GM19468 (cell line): ENCODE measurements at regions not wholly inside any gene's neighbourhood (a gene's known extent, or its start where the extent isn't known, plus 50 kb on each side); places are given as distances from the start of the nearest gene placed in this dataset.

Experiments
- ATAC-seq: cut with Tn5 transposase; IDR thresholded peaks from one replicate; pipeline ENCODE4 v1.9.1; 2021; ENCODE audit warnings: mild to moderate bottlenecking, moderate library complexity, moderate number of reproducible peaks; ENCODE audit not compliant: unreplicated experiment; ENCODE audit errors: extremely low read depth

GRCh38 chr17:79541056-79541850 lies 69.6 kb downstream of the RBFOX3 start:
- no peak for ATAC-seq

- no peak for ATAC-seq
Observed at GRCh38 chr17:79539944-79540705, 70.7 kb downstream of the RBFOX3 start.

- no peak for ATAC-seq
Observed at GRCh38 chr17:79538291-79538690, 72.6 kb downstream of the RBFOX3 start.

DNA sequence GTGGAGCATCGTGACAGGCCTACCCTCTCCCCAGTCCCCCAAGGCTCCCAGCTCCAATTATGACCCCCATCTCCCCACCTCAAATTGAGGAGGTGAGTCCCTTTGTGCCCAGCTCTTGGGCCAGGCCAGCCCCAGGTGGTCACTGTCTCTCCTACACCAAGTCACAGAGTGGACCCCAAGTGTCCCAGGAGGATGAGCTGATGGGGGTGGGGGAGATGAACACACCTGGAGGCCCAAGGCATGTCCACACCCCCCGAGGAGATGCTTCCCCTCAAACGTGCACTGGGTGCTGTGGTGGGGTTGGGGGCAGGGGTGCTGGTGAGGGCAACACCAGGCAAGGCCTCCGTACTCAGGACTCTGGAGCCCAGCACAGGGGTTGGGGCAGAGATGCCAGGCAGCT lies 73.2 kb downstream of the RBFOX3 start:
- ATAC-seq = no peak

DNA sequence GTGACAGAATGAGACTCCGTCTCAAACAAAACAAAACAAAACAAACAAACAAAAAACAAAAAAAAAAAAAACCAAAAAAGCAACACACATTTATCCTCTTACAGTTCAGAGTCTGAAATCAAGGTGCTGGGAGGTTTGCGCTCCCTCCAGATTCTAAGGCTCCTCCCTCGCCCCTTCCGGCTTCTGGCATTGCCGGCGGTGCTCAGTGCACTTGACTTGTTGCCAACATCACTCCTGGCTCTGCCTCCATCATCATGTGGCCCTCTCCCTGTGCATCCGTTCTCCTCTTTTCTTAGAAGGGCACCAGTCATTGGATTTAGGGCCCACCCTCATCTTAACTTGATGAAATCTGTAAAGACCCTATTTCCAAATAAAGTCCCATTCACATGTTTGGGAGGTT lies 73.8 kb downstream of the RBFOX3 start:
- ATAC-seq = no peak

DNA sequence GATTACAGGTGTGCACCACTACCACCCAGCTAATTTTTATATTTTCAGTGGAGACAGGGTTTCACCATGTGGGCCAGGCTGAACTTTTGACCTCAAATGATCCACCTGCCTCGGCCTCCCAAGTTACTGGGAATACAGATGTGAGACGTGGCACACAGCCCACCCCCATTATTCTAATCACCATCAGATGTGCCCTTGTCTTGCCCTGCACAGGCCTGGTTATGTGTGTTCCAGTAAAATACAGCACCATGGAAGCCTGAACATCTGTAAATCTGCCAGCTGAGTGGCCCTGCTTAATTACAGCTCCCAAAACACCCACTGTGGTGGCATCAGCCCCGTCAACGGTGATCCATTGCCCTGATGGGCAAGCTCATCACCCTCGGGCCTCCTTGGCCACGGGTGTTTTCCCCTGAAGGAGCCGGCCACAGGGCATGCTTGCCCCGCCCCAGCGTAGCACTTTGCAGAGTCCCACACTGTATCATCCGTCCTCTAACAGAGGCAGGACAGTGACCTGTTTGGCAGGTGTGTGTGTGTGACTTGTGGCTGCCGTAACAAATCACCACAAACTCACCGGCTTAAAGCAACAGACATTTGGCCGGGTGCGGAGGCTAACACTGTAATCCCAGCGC lies 74.5 kb downstream of the RBFOX3 start:
- no peak for ATAC-seq

GRCh38 chr17:79535728-79536025 lies 75.2 kb downstream of the RBFOX3 start:
- ATAC-seq = no peak

DNA sequence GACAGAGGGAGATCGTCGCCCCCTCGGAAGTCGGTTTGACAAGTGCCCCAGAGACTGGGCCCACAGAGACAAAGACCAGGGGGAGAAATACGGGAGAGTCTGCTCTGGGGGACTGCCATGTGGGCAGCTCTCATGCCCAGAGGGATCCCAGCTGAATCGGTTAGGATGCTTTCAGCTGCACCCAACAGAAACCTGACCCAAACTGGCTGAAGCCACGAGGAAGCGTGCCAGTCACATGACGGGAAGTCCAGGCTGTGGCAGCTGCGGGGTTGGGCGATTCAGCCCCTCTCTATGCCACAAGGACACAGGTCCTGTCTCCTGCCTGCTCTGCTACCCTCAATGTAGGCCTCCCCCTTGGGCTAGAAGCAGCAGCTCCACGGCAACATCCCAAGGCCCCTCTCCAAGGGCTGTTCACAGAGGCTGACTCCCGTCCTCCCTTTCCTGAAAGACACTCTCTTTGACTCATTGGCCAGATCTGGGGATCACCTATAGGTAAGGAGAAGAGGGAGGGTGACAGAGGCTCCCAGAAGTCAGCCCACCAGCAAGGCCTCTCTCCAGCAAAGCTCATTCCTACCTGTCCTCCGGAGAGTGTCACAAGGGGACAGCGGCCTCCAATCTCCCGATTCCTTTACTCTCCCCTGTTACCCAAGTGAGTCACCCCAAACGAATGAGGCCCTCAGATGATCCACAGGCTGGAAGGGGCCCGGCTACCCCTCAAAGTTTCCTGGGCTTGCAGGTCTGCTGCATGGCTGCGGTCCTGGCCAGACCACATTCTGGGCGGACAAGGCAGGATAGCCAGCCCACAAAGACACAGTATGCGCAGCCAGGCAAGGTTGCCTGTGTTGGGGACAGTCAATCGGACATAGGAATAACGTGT lies 75.8 kb downstream of the RBFOX3 start:
- ATAC-seq = no peak

- no peak for ATAC-seq
Observed at GRCh38 chr17:79534111-79534510, 76.7 kb downstream of the RBFOX3 start.

- no peak for ATAC-seq
Observed at GRCh38 chr17:79533116-79533515, 77.7 kb downstream of the RBFOX3 start.

DNA sequence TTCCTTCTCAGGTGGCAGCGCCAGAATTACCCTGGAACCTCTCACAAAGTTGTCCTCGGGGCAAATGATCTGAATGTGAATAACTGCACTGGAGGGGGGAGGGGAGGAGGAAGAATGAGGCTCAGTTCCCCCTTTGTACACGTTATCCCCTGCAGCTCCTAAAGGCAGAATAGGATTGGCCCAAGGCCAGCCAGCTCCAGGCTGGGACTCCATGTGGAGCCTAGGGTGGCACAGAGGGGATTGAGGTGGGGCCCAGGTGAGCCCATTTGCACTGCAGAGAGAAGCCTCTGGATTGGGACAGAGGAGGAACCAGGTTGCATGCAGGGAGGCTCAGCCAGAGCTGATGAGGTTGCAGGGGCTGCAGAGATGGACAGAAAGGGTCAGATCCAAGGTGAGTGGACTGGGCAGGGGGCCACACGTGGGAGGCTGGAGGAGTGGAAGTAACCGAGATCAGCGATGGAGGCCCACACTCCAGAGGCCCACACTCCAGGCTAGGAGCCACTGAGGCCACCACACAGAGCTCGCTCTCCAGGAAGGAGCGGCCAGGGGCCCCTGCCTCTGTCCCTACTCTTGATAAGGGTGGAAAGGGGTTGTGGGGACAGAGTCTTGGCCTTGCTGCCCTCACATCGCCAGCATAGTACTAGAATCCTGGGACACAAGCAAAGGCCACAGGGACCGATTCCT lies 78.6 kb downstream of the RBFOX3 start:
- ATAC-seq = no peak

GRCh38 chr17:79531191-79532095 lies 79.4 kb downstream of the RBFOX3 start:
- no peak for ATAC-seq

DNA sequence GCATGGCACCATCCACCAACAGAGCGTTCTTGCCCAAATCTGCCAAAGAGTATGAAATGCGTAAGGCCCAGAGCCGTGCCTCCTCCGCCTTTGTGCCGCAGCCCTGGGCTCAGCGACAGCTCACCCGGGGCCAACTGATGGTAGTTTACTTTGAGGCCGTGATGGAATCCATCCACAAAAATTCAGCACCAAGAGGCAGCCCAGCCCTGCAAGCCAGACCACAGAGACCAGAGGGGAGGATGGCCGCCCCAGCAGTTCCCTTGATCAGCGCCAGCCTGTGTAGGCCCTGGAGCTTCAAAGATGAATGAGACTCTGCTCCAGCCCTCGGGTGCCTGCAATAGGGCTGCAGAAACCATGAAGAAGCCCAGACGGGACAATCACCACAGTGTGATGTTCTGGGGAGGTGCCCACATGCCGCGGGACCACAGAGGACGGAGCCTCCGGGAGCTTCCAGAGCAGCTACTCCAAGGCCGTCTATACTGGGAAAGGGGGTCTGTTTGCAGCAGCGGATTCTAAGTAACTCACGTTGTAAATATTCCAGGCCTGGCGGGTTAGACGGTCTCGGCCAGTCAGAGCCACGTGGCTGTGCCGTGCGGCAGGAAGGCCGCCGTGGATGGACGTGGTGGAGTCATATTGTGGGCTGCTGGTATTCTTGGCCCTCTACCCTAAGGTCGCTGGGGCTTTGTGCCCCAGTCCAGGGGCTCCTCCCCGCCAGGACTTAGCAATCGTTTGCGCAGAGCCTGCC lies 80.3 kb downstream of the RBFOX3 start:
- no peak for ATAC-seq

- no peak for ATAC-seq
Observed at GRCh38 chr17:79529661-79530081, 81.2 kb downstream of the RBFOX3 start.

DNA sequence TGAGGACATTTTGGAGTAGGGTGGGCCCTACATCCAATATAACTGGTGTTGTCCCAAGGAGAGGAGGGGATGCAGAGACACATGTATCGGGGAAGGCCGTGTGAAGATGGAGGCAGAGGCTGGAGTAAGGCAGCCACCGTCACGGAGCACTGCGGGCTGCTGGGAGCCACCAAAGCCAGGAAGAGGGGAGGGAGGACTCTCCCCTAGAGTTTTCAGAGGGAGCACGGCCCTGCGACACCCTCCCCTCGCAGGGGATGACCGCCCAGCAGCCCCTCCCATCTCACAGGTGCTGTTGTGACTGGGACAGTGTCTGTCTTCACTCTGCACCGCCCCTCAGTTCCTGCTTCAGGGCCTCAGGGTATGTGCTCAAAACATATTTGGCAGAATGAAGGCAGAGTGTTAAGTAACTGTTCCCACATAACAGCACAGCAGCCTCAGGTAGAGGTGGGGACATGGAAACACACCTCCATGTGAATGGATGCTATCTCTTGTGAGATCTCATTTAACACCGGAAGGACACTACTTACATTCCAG lies 82.2 kb downstream of the RBFOX3 start:
- no peak for ATAC-seq

- no peak for ATAC-seq
Observed at GRCh38 chr17:79527306-79527705, 83.5 kb downstream of the RBFOX3 start.

DNA sequence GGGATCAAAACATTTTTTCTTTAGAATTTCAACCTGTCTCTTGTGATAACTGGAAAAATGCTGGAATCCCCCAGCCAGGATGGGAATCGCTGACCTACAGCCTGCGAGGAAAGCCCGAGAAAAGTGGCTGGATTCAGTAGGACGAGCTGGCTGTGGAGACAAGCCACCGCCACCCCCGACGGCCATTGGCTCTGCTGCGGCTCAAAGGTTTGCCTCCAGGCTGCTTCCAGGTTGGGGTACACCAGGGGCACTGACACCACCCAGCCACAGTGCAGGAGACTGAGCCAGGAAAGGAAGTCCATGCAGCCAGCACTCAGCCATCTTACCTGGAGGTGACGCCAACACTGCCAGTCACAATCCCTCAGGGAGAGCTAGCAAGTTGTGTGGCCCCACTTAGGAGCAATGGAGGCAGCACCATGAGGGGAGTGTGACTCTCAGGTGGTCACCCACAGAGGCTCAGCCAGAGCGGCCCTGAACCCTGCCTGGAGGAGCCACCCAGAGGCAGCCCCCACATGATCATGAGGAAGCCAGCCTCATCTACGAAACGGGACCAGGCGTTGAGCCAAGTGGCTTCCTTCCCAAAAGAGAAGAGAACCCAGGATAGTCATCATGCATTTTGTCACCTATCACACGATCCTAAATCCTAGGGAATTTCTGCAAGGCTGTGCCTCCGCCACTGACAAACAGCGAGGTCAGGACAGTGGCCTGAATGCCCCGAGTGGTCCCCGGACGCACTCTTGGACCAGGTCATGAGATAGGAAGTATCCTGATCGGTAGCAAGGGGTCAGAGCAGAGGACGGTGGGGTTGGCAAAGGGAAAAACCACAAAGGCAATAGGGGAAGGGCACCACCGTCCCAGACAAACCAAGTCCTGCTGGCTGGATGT lies 84.8 kb downstream of the RBFOX3 start:
- no peak for ATAC-seq
